NCI-H1105 (cell line): ENCODE measurements at regions not wholly inside any gene's neighbourhood (a gene's known extent, or its start where the extent isn't known, plus 50 kb on each side); places are given as distances from the start of the nearest gene placed in this dataset.

Experiments used
- DNase-seq: peaks from one replicate; lab custom pipeline; 2025; lab: John Stamatoyannopoulos, UW

DNA sequence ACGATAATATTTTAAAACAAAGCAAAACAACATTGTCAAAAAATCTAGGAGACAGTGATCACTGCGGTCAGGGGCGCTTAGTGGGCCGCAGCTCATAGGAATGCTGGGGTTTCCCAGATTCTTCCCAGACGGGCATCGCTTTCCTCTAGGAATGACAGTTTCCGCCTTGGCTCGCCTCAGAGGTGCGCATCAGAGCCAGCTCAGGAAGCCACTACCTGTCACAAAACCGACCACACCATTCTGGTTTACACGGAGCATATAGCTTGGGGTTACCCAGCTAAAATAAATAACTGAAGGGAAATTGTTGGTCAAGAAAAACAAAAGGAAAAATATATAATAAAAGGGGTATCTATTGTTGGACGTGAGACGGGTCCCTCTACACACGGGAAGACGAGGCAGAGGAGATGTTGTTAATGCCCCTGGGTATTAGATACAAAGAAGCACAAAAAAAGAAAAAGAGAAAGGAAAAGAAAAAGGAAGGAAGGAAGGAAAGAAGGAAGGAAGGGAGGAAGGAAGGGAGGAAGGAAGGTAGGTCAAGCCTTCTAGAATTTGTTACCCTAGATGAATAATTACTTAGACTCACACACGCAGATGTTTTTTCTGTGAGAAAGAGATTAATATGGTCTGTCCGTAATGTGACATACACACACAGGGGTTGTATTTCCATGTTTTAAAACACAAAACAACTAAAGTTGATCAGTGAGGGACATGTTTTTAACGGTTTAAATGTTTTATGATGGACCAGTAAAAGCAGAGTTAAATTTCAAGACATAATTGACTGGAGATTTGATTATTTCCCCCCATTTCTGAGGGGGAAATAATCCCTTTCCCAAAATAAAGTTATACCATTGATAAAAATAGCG, 292.4 kb upstream of the NFE2L3 start:
- DNase-seq, result no peak

DNA sequence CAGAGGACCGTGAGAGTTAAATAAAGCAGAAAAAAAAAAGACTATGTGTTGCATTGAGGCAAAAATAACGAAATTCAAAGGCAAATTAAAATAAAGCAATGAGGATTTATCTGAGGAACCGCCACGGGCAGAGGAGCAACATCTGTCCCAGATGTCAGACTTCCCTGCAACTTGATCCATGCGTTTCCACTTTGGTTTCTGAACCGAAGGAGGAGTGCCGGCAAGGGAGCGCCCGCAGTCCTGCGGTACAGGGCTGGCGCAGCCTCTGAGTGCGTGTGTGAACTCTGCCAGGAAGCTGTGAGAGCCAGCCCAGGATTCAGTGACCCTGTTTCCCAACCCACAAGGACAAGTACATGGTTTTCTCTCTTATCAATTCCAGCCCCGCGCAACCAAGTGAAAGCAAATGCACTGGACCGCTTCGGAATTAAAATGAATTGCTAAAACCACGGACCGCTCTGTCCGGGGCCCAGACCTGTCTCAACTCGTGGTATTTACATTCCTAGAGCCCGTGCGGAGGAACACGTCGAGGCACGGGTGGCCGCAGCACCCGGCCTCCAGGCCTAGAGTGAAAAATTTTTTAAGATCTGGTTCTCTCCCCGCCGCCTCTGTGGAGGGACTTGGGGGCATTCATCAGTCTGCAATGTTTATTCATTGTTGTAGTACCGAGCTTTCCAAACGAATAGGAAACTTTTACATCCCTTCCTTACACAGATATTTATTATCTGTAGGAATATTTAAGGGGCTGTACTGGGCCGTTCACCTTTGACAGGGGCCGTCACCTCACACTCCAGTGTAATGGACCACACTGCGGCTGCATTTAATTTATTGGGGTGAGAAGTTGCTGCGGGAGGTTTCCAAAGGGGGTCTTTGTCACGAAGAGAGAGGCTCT, 291.5 kb upstream of the NFE2L3 start:
- no peak for DNase-seq

DNA sequence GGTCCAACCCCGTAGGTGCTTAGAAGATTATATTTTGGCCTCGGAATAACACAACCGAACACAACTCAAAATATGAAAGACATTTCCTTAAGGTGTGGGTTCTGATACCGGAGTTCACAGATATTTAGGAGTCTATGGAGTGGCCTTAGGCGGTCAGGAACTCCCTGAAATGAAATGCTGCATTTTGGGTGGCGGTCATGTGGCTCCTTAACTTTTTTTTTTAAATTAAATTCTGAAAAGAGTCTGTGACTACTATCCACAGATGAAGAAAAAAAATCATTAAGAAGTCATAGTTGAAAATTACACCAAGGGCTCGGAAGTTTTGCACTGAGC, 290.9 kb upstream of the NFE2L3 start:
- no peak for DNase-seq

DNA sequence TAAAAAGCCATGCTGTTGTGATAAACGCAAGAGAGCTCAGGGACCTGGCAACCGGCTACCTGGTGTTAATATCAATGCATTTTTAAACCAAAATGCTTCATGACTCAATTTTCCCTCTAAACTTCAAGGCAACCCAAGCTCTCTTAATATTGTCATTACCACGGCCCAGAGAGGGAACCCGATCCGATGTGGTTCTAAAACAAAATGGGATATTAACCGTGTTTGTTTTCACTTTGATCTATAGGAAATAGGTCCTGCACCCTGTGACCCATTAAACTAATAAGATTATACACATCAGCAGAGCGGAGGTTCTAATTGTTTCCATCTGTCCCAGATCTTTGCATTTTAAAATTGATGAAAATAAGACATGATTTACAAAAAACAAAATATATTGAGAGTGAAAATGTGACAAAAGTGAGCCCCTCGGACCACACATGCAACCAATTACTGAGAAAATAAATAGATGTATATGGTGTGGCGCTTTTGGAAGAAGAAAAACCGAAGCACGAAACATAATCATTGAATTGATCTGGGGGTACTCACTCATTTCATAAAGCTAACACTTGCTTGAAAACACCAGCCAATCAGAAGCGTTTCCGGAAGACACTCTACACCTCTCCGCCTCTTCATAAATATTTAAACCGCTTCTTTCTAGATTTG, 290.3 kb upstream of the NFE2L3 start:
- DNase-seq, result no peak

DNA sequence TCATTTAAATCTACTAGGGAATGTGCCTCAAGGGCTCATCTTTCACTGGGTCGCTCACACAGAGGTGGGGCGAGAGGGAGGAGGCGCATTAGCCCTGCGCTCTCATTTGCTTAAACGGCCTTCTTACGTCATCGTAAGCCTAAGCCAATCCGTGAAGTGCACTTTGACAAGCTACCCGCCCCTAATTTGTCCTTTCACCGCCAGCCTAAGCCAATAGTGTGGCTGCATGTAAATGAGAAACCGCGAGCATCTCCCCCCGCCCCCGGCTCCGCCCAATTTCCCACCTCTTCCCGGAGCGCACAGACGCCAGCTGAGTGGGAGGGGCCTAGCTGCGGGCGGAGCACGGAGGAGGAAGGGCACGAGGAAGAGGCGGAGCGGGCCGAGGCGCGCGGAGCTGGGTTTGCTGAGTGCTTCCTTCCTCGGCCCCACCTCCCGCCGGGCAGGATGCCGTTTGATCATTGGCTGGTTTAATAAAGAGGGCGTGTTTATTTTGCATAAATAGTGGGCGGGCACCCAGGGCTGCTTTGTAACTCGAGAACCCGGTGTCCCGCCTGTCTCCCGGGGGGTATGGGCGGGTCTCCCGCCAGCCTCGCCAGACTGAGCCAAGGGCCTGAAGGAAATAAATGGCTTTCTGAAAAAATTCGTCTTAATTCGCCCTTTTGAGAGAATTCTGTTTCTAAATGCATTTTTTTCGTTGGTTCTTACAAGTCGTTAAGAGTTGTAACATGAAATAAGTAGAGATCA, 289.6 kb upstream of the NFE2L3 start:
- DNase-seq, result peak; percentile 100

DNA sequence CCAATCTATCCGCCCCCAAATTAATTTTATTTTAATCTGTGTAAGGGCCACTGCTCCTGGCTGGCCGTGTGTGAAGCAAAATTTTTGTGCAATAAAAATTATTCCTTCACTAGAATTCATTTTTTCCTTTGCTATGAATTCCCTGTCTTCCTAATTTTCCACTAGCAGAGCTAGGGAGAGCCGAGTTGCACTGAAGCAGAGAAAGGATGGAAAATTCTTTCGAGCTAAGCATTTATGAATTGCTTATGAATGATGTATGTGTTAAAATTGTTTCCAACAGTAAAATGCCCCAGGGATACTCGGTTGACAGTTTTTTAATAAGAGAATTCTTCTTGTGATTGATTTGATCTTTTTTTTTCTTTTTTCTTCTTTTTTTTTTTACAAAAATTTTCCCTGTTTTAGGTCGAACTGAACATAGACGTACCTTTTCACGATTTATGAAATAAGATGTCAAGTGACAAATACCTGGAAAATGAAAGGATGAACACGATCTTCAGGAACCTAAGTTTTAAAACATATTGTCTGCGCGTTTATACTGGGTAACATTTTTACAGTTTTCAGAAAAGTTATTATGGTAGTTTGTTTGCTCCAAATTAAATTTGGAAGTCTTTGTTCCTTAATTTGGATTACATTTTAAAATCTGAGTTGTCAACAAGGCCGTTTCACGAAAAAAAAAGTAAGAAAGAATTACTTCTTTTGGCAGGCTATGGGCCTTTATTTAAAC, 288.8 kb upstream of the NFE2L3 start:
- no peak for DNase-seq

DNA sequence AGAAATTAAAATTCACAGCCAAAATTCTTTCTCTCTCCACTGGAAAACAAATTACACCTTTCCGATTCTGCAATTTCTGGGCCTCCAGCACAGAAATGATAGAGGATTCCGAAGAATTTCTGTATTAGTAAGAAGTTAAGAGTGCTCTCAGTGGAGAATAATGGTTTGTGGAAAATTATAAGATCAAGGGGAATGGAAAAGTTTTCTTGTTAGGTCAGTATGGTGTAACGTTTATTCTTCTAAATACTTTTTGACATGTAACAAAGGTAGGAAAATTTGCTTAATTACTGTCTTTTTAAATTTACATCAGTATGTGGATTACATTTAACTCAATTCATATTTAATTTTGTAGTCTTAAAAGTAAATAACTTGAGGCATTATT, 288.3 kb upstream of the NFE2L3 start:
- no peak for DNase-seq

DNA sequence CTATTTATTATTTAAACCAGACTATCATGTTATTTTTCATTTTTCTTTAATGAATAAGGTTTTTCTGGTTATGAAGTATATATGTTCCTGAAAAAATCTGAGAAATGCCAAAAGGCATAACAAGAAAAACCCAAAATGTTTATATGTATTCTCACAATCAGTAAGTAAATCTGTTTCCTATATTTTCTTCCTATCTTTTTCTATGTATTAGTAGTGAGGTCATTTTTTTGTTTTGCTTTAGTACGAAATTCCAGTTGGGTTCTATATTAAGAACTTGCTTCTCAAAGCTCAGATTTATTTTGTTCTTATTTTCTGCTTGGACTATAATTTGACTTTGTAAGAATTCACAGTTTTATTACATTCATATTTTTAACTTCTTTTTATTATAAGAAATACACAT, 287.5 kb upstream of the NFE2L3 start:
- DNase-seq, result no peak

DNA sequence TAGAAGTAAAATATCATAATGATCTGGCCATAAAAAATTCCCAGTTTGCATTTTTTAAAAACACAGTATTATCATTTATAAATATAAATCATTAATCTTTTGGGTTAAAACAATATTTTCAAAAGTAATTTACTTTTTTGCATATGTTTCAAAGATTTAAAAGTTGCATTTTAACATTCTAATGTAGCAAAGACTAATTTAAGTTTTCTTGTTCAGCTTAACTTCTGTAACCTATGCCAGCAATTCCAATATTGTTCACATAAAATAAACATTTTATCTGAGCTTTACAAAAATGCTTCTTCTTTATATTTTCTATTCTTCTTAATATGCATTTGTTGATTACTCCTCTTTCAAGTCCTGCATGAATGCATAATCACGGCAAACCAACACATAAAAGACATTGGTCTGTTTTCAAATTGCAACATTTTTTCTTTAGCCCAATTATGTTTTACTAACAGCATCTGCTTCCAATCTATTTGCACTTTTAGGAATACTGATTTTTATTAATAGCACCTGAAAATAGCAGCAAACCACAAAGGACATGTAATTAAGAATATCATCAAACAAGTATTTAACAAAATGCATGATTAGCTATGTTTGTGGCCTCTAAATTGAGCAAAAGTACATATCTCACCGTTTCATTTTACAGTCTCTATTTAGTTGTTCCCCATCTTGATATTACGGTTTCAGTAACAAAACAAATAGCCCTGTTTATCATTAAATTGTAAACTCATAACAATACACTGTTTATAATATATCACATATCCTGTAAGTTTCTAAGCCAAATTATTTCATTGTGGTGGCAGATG, 286.9 kb upstream of the NFE2L3 start:
- DNase-seq, result no peak

DNA sequence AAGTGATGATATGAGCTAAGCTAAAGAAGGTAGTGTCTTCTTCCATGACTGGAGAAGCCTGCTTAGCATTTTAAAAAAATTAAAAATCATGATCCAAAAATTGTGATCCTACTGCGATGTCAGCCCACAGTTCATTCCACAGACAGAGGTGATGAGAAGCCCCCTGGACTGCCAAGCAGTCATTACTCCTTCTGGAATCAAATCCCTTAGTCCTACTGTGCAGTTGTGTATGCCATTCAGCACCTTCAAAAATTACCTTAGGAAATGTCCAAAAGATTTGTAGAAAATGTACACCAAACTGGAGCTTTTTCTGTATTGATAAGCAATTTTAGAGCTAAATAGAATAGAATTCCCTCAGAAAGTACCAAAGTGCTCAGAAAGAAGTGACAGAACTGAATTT, 283.5 kb upstream of the NFE2L3 start:
- DNase-seq, result no peak

DNA sequence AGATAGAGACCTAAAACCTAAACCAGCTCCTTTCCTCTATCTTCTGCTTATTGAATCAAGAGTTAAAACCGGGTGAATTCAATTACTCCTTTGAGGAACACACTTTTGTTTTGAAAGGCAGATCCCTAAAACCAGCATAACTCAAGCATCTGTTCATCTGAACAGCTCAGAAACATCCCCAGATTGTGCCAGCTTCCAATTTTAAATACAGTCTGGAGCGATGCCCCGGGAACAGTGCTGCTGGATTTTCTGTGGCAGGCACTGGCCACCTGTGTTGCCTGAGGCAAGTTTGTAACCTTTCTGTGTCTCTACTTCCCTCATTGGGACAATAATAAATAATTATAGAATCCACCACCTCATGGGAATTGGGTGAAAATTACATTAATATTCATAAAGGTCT, 281.4 kb upstream of the NFE2L3 start:
- DNase-seq, result no peak

DNA sequence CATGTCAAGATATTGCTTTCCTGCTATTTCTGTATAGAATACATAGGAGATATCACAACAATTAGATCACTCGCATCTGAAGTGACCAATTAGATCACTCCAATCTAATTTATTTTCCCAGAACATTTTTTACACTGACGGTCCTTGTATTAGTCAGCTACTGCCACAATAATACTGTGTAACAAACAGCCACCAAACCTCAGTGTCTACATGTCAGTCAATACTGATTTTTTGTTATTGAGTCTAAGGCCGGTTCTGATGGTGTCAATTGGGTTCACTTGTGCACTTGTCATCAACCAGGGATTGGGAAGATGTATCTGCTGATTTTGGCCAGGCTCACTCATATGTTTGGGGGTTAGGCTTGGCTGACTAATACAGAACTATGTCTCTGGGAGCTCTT, 275.9 kb upstream of the NFE2L3 start:
- DNase-seq, result no peak

DNA sequence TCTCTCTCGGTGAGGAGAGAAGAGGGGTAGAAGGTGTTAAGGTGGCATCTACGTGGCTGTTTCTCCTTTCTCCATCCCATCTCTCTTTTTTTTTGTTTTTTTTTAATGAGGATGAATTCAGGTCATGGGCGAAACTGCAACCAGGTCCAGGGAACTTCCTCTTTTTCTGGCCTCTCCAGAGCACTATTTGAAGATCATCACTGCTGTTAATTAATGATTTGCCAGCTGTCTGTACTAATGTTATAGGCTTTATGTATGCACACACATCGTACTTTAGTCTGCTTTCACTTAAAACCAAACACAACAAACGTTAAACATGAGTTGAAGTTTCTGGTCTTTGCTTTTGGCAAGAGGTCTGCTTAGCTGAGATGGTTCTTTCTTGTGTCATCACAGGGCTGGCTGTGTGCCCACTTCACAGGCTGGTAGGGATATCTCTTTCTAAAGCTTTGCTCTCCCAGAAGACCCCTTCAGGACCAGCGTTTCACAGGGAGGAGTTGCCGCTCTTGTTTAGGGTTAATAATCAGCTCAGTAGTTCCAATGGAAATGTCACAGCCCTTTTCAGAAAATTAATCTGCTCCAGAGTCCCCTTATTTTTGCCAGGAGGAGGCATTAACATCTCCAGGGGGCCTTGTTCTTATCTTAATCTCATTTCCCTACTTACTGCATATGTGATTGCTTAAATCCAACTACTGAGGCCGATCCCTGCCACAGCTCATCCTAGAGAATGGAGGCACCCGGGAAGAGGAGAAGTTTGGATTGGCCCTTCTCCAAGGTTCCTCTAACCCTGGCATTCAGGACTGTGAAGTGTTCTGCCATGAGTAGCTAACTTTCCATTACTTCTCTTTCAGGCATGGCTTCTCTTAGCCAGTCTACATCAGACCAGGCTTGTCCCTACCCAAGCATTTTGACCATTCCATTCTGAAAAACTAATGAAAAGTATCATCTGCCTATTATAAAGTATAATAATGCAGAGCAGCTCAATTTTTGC, 273.9 kb upstream of the NFE2L3 start:
- DNase-seq, result no peak

DNA sequence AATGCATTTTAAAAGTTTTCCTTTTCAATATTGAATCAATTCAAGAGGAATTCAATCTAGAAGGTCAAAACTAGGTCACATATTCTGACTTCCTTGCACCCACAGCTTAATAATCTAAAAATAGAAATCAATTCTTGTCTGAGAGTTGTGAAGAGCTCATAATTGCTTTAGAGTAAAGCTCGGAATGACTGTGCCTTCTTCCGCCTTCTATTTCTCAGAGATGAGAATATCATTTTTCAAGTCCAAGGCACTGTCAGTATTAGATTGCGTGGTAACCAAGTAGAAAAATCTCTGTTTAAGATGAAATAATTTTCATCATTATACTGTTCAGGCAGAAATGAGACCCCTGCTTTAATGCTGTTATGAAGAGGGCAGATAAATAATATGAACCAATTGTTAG, 272.2 kb upstream of the NFE2L3 start:
- no peak for DNase-seq

DNA sequence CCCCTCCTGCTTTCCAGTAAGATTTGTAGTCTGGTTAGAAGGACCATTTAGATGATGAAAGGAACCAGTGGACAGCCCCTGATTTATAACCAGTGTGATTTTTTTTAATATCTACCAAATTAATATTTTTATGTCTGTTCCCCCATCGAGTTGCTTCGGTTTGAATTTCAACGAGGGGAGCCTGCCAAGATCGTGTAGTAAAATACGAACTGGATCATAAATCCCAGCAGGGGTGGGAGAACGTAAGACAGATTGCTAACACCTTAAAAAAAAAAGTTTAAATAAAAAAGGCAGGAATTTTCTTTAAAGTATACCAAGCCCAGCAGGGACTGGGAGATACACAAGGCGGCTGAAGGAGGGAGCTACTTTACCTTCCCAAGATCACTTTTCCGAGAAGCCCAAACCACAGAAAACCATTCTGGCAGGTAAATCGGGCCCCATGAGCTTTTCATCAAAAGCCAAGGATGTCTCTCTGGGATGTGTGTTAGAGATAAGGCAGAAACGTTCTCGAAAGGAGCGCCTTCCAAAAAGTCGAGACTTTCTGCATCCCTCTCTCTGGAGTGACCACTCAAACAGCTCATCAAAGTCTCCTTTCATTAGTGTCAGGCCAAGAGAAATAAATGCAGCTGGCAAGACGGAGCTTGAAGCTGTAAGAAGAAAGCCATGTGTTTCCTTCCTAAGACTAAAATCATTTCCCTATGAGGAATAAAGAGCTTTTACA, 270.5 kb upstream of the NFE2L3 start:
- DNase-seq, result no peak

DNA sequence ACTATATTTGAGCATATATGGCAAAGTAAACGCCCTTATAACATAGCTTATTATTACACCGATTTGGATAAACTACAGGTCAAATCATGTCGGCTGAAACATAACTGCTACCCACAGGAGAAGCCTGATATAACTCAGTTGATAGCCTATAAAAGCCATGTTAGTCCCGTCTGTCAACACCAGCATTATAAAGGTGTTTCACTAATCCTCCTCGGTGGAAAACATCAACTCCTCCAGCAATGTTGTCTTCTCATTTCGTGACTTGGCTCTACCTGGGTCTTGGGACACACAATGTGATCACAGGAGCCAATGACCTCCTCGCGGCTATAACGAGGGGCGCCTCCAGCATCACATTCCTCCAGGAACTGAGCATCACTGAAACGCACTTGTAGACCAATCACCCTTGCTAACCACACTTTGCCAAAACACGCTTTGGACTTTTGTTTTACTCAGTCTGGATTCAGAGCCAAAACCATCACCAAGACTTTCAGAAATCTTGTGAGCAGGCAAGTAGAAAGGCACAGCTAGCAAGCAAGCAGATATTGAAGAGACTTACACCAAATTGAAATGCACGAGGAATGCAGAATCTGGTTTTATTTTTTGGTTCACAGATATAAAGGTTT, 269.7 kb upstream of the NFE2L3 start:
- DNase-seq, result no peak

DNA sequence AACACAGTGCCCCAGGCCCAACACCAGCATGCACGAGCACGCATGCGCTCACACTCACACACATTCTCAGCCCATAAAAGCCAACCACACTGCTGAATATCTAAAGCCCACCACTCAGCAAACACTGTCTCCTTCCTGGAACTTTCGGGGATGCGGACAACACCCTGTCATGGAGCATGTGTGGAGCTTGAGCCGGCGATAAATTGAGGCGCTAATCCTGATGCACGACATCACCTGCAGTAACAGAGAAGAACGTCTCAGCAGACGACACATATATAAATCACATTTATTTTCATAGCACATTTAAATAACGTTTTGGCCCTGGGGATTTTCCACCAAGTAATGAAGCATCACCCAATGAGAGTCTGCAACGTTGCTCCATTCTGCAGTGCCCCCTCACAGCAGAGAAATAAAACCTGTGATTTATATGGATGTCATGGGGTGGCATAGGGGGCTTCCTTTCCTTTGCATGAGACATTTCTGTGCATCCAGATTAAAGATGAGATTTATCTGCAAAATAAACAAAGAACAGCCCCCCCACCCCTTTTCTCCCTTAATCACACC, 267.7 kb upstream of the NFE2L3 start:
- no peak for DNase-seq

DNA sequence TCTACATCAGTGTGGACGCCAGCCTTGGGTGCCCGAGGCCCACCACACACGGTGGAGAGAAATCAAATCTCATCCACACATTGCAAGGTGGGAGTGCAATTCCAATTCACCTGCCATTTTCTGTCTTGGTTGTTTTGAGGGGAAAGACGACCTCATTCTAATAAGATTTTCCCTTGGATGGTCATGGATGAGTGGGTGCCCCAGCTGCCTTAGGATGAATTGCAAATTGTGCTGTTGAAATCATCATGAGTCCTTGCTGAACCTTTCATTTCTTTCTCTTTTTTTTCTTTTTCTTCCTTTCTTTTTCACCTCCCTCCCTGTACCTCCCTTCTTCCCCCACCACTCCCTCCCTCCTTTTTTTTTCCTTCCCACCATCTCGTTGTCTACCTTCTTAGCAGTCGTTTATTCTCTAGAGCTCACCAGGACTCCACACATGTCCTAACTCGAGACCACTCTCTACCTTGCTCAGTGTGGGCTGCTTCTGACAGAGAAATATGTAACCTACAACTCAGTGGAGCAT, 266.9 kb upstream of the NFE2L3 start:
- DNase-seq, result no peak
